ENCODE measurements at regions not wholly inside any gene's neighbourhood (a gene's known extent, or its start where the extent isn't known, plus 50 kb on each side); places are given as distances from the start of the nearest gene placed in this dataset.

DNA sequence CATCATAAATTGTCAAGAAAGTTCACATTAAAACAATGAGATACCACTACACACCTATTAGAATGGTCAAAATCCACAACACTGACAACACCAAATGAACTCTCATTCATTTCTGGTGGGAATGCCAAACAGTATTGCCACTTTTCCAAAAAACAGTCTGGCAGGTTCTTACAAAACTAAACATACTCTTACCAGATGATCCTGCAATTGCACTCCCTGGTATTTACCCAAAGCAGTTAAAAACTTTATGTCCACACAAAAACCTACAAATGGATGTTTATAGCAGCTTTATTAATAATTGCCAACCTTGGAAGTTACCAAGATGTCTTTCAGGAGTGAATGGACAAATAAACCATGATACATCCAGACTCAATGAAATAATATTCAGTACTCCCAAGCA lies 56.8 kb downstream of the ZNF608 start:
- TF ChIP-seq EP300 (IDR thresholded peaks at IDR 0.05) (no peak), POLR2AphosphoS5 (IDR thresholded peaks at IDR 0.05) (no peak), POLR2A (IDR thresholded peaks at IDR 0.05) (no peak)
- TF ChIP-seq, protein P1, sequence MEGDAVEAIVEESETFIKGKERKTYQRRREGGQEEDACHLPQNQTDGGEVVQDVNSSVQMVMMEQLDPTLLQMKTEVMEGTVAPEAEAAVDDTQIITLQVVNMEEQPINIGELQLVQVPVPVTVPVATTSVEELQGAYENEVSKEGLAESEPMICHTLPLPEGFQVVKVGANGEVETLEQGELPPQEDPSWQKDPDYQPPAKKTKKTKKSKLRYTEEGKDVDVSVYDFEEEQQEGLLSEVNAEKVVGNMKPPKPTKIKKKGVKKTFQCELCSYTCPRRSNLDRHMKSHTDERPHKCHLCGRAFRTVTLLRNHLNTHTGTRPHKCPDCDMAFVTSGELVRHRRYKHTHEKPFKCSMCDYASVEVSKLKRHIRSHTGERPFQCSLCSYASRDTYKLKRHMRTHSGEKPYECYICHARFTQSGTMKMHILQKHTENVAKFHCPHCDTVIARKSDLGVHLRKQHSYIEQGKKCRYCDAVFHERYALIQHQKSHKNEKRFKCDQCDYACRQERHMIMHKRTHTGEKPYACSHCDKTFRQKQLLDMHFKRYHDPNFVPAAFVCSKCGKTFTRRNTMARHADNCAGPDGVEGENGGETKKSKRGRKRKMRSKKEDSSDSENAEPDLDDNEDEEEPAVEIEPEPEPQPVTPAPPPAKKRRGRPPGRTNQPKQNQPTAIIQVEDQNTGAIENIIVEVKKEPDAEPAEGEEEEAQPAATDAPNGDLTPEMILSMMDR (IDR thresholded peaks at IDR 0.05): no peak
